VCaP (cell line): ENCODE measurements at regions not wholly inside any gene's neighbourhood (a gene's known extent, or its start where the extent isn't known, plus 50 kb on each side); places are given as distances from the start of the nearest gene placed in this dataset.

Experiments used
- H3K27ac ChIP-seq: fragments of 450-650 bp; 2 replicates; pipeline ENCODE4 v1.5.1; 2017
- CTCF ChIP-seq: fragments of 450-650 bp; conservative IDR thresholded peaks from 2 replicates; pipeline ENCODE4 v1.5.1; 2017; ENCODE audit warnings: mild to moderate bottlenecking, moderate library complexity

GRCh38 chr1:78250201-78250600 is 204.4 kb downstream of the GIPC2 start:
- H3K27ac ChIP-seq: no peak overlapping the region
- TF ChIP-seq CTCF: no peak

GRCh38 chr1:78254517-78254916 is 208.8 kb downstream of the GIPC2 start:
- TF ChIP-seq CTCF: no peak
- H3K27ac ChIP-seq: no peak overlapping the region

GRCh38 chr1:78255383-78255782 is 209.6 kb downstream of the GIPC2 start:
- TF ChIP-seq CTCF: no peak
- no peak overlapping the region for H3K27ac ChIP-seq

DNA sequence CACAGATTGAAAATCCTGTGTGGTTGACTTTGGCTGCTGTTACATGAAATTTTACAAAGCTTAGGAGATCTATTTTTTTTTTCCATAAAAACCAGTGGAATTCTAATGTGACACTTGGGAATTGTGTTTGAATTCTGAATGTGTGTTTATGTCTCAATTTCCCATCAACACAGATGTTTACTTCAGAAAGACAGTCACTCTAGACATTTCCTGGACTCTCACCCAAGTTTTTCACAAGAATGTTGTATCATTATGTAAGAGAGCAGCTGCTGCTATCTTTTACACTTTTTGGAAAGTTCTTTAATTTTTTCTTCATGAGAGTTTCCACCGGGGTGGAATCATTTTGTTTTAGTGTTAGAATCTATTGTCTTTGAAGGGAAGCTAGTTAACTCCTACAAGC is 210.1 kb downstream of the GIPC2 start:
- no peak for TF ChIP-seq CTCF

GRCh38 chr1:78263459-78263858 is 217.7 kb downstream of the GIPC2 start:
- H3K27ac ChIP-seq: no peak overlapping the region
- no peak for TF ChIP-seq CTCF

More for the DNA sequence above, 210.1 kb downstream of the GIPC2 start:
- H3K27ac ChIP-seq: no peak overlapping the region

DNA sequence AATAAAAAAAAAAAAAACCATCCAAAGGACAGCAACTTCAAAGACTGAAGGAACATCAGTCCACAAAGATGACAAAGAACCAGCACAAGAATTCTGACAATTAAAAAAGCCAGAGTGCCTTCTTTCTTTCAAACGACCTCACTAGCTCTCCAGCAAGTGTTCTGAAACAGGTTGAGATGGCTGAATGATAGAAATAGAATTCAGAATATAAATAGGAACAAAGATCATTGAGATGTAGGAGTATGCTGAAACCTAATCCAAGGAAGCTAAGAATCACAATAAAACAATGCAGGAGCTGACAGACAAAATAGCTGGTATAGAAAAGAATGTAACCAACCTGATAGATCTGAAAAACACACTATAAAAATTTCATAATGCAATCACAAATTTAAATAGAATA is 218.2 kb downstream of the GIPC2 start:
- TF ChIP-seq CTCF: no peak
- H3K27ac ChIP-seq: no peak overlapping the region

DNA sequence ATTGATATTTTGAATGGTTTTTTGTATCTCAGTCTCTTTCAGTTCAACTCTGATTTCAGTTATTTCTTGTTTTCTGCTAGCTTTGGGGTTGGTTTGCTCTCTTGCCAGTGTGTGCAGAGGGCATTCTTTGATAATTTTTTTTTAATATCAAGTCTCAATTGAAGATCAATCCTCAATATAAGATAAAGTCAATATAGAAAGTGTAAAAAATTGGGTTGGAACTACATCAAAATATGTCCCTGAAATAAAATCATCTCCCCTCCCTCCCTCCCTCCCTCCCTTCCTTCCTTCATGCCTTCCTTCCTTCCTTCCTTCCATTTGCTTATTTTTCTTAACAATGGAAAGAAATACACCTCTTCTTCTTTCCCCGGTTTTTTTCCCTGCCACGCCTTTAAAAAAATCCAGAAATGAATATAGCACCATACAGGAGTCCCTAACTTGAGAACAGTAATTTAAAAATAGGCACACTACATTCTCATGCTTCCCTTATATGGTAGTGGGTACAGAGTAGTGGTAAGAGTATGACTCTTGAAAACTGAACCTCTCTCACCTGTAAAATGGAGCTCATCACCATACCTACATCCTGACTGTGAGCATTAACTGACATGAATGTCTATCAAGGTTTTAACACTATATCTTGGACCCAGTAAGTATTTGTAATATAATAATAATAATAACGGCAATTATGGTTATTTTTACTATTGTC is 221.9 kb downstream of the GIPC2 start:
- no peak overlapping the region for H3K27ac ChIP-seq
- TF ChIP-seq CTCF: no peak
